GM06990 (cell line): ENCODE measurements at regions not wholly inside any gene's neighbourhood (a gene's known extent, or its start where the extent isn't known, plus 50 kb on each side); places are given as distances from the start of the nearest gene placed in this dataset.

Experiments used
- DNase-seq: peaks from one replicate; pipeline ENCODE4 v3.0.0-alpha.2; 2011; ENCODE audit not compliant: insufficient read length; ENCODE audit errors: extremely low read depth
- H3K27me3 ChIP-seq: replicated peaks from 2 replicates; pipeline ENCODE4 v1.6.0; 2011; ENCODE audit warnings: low read length; ENCODE audit not compliant: control insufficient read depth, insufficient read depth
- H3K36me3 ChIP-seq: 2 replicates; pipeline ENCODE4 v1.5.1; 2011; ENCODE audit warnings: low read length; ENCODE audit not compliant: control insufficient read depth, insufficient read depth
- H3K4me3 ChIP-seq: replicated peaks from 2 replicates; pipeline ENCODE4 v1.5.1; 2011; ENCODE audit warnings: low read depth, mild to moderate bottlenecking, control low read depth, low read length
- CTCF ChIP-seq: IDR thresholded peaks from 2 replicates; pipeline ENCODE4 v1.5.1; 2011; ENCODE audit warnings: low read length, control low read depth, mild to moderate bottlenecking, inconsistent platforms; ENCODE audit not compliant: insufficient read depth, poor library complexity, severe bottlenecking

- DNase-seq, result no peak
- Histone ChIP-seq H3K4me3 (no peak overlapping the region), H3K36me3 (no peaks in the 10 kb centered on the region), H3K27me3 (no peaks in the 10 kb centered on the region)
- TF ChIP-seq CTCF, result no peak
Measured at GRCh38 chr2:138959031-138959430, 178.8 kb upstream of the NXPH2 start.

GRCh38 chr2:138956116-138956515 is 175.9 kb upstream of the NXPH2 start:
- no peak overlapping the region for H3K4me3 ChIP-seq
- TF ChIP-seq CTCF, result no peak
- no peak for DNase-seq
- H3K36me3 ChIP-seq, result no peaks in the 10 kb centered on the region
- no peaks in the 10 kb centered on the region for H3K27me3 ChIP-seq

GRCh38 chr2:138950486-138950885 is 170.3 kb upstream of the NXPH2 start:
- H3K36me3 ChIP-seq, result no peaks in the 10 kb centered on the region
- H3K4me3 ChIP-seq, result no peak overlapping the region
- no peak for TF ChIP-seq CTCF
- H3K27me3 ChIP-seq, result no peaks in the 10 kb centered on the region
- DNase-seq, result no peak

- no peak for TF ChIP-seq CTCF
- Histone ChIP-seq H3K27me3 (no peaks in the 10 kb centered on the region), H3K36me3 (no peaks in the 10 kb centered on the region), H3K4me3 (no peak overlapping the region)
- DNase-seq, result no peak
Measured at GRCh38 chr2:138949517-138949916, 169.3 kb upstream of the NXPH2 start.

GRCh38 chr2:138948070-138948539 is 167.9 kb upstream of the NXPH2 start:
- Histone ChIP-seq H3K27me3 (no peaks in the 10 kb centered on the region), H3K36me3 (no peaks in the 10 kb centered on the region), H3K4me3 (no peak overlapping the region)
- no peak for TF ChIP-seq CTCF
- DNase-seq, result no peak

GRCh38 chr2:138943470-138943869 is 163.3 kb upstream of the NXPH2 start:
- Histone ChIP-seq H3K27me3 (no peaks in the 10 kb centered on the region), H3K4me3 (no peak overlapping the region), H3K36me3 (no peaks in the 10 kb centered on the region)
- DNase-seq, result no peak
- no peak for TF ChIP-seq CTCF
